ENCODE measurements at regions not wholly inside any gene's neighbourhood (a gene's known extent, or its start where the extent isn't known, plus 50 kb on each side); places are given as distances from the start of the nearest gene placed in this dataset.

GRCh38 chr18:27478459-27478858, 293.4 kb upstream of the CHST9 start:
- DNase-seq (ENCODE audit: low spot score), result no peak

- no peak for DNase-seq (ENCODE audit: low spot score)
Observed at GRCh38 chr18:27473318-27473717, 288.2 kb upstream of the CHST9 start.

GRCh38 chr18:27467073-27467472, 282.0 kb upstream of the CHST9 start:
- no peak for DNase-seq (ENCODE audit: low spot score)

- no peak for DNase-seq (ENCODE audit: low spot score)
Observed at GRCh38 chr18:27461957-27462356, 276.8 kb upstream of the CHST9 start.

GRCh38 chr18:27449104-27449503, 264.0 kb upstream of the CHST9 start:
- no peak for DNase-seq (ENCODE audit: low spot score)

- DNase-seq (ENCODE audit: low spot score), result no peak
Observed at GRCh38 chr18:27447930-27448329, 262.8 kb upstream of the CHST9 start.

GRCh38 chr18:27447451-27447881, 262.4 kb upstream of the CHST9 start:
- DNase-seq (ENCODE audit: low spot score), result no peak

GRCh38 chr18:27430595-27430994, 245.5 kb upstream of the CHST9 start:
- DNase-seq (ENCODE audit: low spot score), result no peak

- no peak for DNase-seq (ENCODE audit: low spot score)
Observed at GRCh38 chr18:27428716-27429475, 243.8 kb upstream of the CHST9 start.

GRCh38 chr18:27428120-27428519, 243.0 kb upstream of the CHST9 start:
- no peak for DNase-seq (ENCODE audit: low spot score)

- DNase-seq (ENCODE audit: low spot score), result no peak
Observed at GRCh38 chr18:27423581-27423980, 238.5 kb upstream of the CHST9 start.

GRCh38 chr18:27419646-27420045, 234.5 kb upstream of the CHST9 start:
- no peak for DNase-seq (ENCODE audit: low spot score)

GRCh38 chr18:27415495-27415894, 230.4 kb upstream of the CHST9 start:
- no peak for DNase-seq (ENCODE audit: low spot score)

- no peak for DNase-seq (ENCODE audit: low spot score)
Observed at GRCh38 chr18:27414682-27415081, 229.6 kb upstream of the CHST9 start.

GRCh38 chr18:27413495-27414401, 228.6 kb upstream of the CHST9 start:
- DNase-seq (ENCODE audit: low spot score), result peak; percentile 72

- DNase-seq (ENCODE audit: low spot score), result no peak
Observed at GRCh38 chr18:27412556-27412955, 227.4 kb upstream of the CHST9 start.

- DNase-seq (ENCODE audit: low spot score), result no peak
Observed at GRCh38 chr18:27411911-27412310, 226.8 kb upstream of the CHST9 start.

GRCh38 chr18:27411013-27411412, 225.9 kb upstream of the CHST9 start:
- DNase-seq (ENCODE audit: low spot score), result no peak

GRCh38 chr18:27404855-27405254, 219.7 kb upstream of the CHST9 start:
- no peak for DNase-seq (ENCODE audit: low spot score)

- DNase-seq (ENCODE audit: low spot score), result no peak
Observed at GRCh38 chr18:27400001-27400400, 214.9 kb upstream of the CHST9 start.

- DNase-seq (ENCODE audit: low spot score), result no peak
Observed at GRCh38 chr18:27395752-27396151, 210.6 kb upstream of the CHST9 start.

GRCh38 chr18:27394687-27395086, 209.6 kb upstream of the CHST9 start:
- DNase-seq (ENCODE audit: low spot score), result no peak

GRCh38 chr18:27382567-27383216, 197.6 kb upstream of the CHST9 start:
- no peak for DNase-seq (ENCODE audit: low spot score)

Measured in left forelimb (tissue), 1 donor.